ENCODE measurements at regions not wholly inside any gene's neighbourhood (a gene's known extent, or its start where the extent isn't known, plus 50 kb on each side); places are given as distances from the start of the nearest gene placed in this dataset.
A peak's percentile ranks its signal among the peaks of the same experiment; 100 is the strongest.

GRCh38 chr12:42810006-42810405 is 220.5 kb upstream of the PRICKLE1 start:
- DNase-seq (ENCODE audit: low spot score): no peak
- Histone ChIP-seq H3K27ac (no peak overlapping the region), H3K27me3 (no peaks in the 10 kb centered on the region), H3K9me2 (replicated peaks; ENCODE audit: insufficient read depth) (no peaks in the 10 kb centered on the region), H2AFZ (no peak overlapping the region), H3K9me3 (ENCODE audit: low read depth) (no peaks in the 10 kb centered on the region), H4K20me1 (ENCODE audit: insufficient read depth, poor library complexity, severe bottlenecking) (no peaks in the 10 kb centered on the region), H3K4me1 (ENCODE audit: insufficient read depth) (peaks cover 10% of the 10 kb centered on the region), H3K4me2 (no peak overlapping the region), H3K79me2 (no peaks in the 10 kb centered on the region), H3K4me3 (no peak overlapping the region), H3K36me3 (replicated peaks; ENCODE audit: insufficient read depth, low read depth) (no peaks in the 10 kb centered on the region)
- WGBS (ENCODE audit: low lambda C conversion rate, missing lambda C conversion rate): 39% methylated on average over 3 of the region's 3 CpGs
- no peak for TF ChIP-seq EZH2phosphoT487 (IDR thresholded peaks at IDR 0.05; ENCODE audit: low read depth, severe bottlenecking, unreplicated experiment)
- no peak for TF ChIP-seq EZH2 (IDR thresholded peaks at IDR 0.05; ENCODE audit: borderline replicate concordance)
- TF ChIP-seq, protein P1, sequence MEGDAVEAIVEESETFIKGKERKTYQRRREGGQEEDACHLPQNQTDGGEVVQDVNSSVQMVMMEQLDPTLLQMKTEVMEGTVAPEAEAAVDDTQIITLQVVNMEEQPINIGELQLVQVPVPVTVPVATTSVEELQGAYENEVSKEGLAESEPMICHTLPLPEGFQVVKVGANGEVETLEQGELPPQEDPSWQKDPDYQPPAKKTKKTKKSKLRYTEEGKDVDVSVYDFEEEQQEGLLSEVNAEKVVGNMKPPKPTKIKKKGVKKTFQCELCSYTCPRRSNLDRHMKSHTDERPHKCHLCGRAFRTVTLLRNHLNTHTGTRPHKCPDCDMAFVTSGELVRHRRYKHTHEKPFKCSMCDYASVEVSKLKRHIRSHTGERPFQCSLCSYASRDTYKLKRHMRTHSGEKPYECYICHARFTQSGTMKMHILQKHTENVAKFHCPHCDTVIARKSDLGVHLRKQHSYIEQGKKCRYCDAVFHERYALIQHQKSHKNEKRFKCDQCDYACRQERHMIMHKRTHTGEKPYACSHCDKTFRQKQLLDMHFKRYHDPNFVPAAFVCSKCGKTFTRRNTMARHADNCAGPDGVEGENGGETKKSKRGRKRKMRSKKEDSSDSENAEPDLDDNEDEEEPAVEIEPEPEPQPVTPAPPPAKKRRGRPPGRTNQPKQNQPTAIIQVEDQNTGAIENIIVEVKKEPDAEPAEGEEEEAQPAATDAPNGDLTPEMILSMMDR (IDR thresholded peaks at IDR 0.05; ENCODE audit: poor library complexity): no peak

DNA sequence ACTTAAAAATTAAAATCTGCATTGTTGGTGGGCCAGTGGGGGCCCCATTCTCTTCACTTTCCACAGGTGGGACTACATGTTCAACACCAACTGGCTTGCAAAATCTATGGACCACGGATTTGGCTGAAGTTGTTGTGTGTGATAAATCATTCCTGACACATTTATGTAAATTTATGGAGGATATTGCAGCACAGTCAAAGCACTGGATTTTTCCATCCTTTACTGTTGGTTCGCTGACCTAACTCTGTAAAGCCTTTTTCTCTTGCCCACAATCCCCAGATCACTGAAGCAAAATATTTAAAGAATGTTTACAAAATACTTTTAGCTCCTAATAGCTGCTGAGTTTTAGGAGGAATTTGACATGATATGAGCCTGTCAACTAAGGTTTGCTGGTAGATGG is 219.7 kb upstream of the PRICKLE1 start:
- Histone ChIP-seq H3K27ac (no peak overlapping the region), H4K20me1 (ENCODE audit: insufficient read depth, poor library complexity, severe bottlenecking) (no peaks in the 10 kb centered on the region), H3K36me3 (replicated peaks; ENCODE audit: insufficient read depth, low read depth) (no peaks in the 10 kb centered on the region), H3K9me2 (replicated peaks; ENCODE audit: insufficient read depth) (no peaks in the 10 kb centered on the region), H3K4me3 (no peak overlapping the region), H3K79me2 (no peaks in the 10 kb centered on the region), H3K9me3 (ENCODE audit: low read depth) (no peaks in the 10 kb centered on the region), H2AFZ (no peak overlapping the region), H3K4me2 (no peak overlapping the region), H3K27me3 (no peaks in the 10 kb centered on the region), H3K4me1 (ENCODE audit: insufficient read depth) (peaks cover 10% of the 10 kb centered on the region)
- no peak for DNase-seq (ENCODE audit: low spot score)
- WGBS (ENCODE audit: low lambda C conversion rate, missing lambda C conversion rate): 29% methylated on average over 2 of the region's 2 CpGs
- TF ChIP-seq, protein P1 (IDR thresholded peaks at IDR 0.05; ENCODE audit: poor library complexity): no peak
- TF ChIP-seq EZH2 (IDR thresholded peaks at IDR 0.05; ENCODE audit: borderline replicate concordance) (no peak), EZH2phosphoT487 (IDR thresholded peaks at IDR 0.05; ENCODE audit: low read depth, severe bottlenecking, unreplicated experiment) (no peak)

- no peaks in the 10 kb centered on the region for H4K20me1 ChIP-seq (ENCODE audit: insufficient read depth, poor library complexity, severe bottlenecking)
- H3K9me3 ChIP-seq (ENCODE audit: low read depth): no peaks in the 10 kb centered on the region
- no peaks in the 10 kb centered on the region for H3K9me2 ChIP-seq (replicated peaks; ENCODE audit: insufficient read depth)
- TF ChIP-seq EZH2phosphoT487 (IDR thresholded peaks at IDR 0.05; ENCODE audit: low read depth, severe bottlenecking, unreplicated experiment) (no peak), EZH2 (IDR thresholded peaks at IDR 0.05; ENCODE audit: borderline replicate concordance) (no peak)
- TF ChIP-seq, protein P1 (IDR thresholded peaks at IDR 0.05; ENCODE audit: poor library complexity): no peak
- WGBS (ENCODE audit: low lambda C conversion rate, missing lambda C conversion rate): 52% methylated on average over 3 of the region's 3 CpGs
- DNase-seq (ENCODE audit: low spot score): no peak
- H3K27ac ChIP-seq: peak overlapping the region; percentile 41
- H3K4me2 ChIP-seq: no peak overlapping the region
- no peak overlapping the region for H3K4me3 ChIP-seq
- no peaks in the 10 kb centered on the region for H3K27me3 ChIP-seq
- peaks cover 10% of the 10 kb centered on the region for H3K4me1 ChIP-seq (ENCODE audit: insufficient read depth)
- H2AFZ ChIP-seq: no peak overlapping the region
- H3K36me3 ChIP-seq (replicated peaks; ENCODE audit: insufficient read depth, low read depth): no peaks in the 10 kb centered on the region
- no peaks in the 10 kb centered on the region for H3K79me2 ChIP-seq
Measured at GRCh38 chr12:42807766-42808165, 218.2 kb upstream of the PRICKLE1 start.

- Histone ChIP-seq H3K27ac (peak overlapping the region; percentile 41), H3K9me2 (replicated peaks; ENCODE audit: insufficient read depth) (no peaks in the 10 kb centered on the region), H3K27me3 (no peaks in the 10 kb centered on the region), H3K4me3 (no peak overlapping the region), H2AFZ (no peak overlapping the region), H4K20me1 (ENCODE audit: insufficient read depth, poor library complexity, severe bottlenecking) (no peaks in the 10 kb centered on the region), H3K36me3 (replicated peaks; ENCODE audit: insufficient read depth, low read depth) (no peaks in the 10 kb centered on the region), H3K4me2 (no peak overlapping the region), H3K4me1 (ENCODE audit: insufficient read depth) (peaks cover 10% of the 10 kb centered on the region), H3K79me2 (no peaks in the 10 kb centered on the region), H3K9me3 (ENCODE audit: low read depth) (no peaks in the 10 kb centered on the region)
- WGBS (ENCODE audit: low lambda C conversion rate, missing lambda C conversion rate): 79% methylated on average over 2 of the region's 2 CpGs
- TF ChIP-seq, protein P1 (IDR thresholded peaks at IDR 0.05; ENCODE audit: poor library complexity): no peak
- TF ChIP-seq EZH2 (IDR thresholded peaks at IDR 0.05; ENCODE audit: borderline replicate concordance): no peak
- no peak for TF ChIP-seq EZH2phosphoT487 (IDR thresholded peaks at IDR 0.05; ENCODE audit: low read depth, severe bottlenecking, unreplicated experiment)
- DNase-seq (ENCODE audit: low spot score): no peak
Measured at GRCh38 chr12:42807251-42807650, 217.7 kb upstream of the PRICKLE1 start.
